Right ventricle myocardium inferior (tissue), 1 donor: ENCODE measurements at regions not wholly inside any gene's neighbourhood (a gene's known extent, or its start where the extent isn't known, plus 50 kb on each side); places are given as distances from the start of the nearest gene placed in this dataset.

ENCODE experiments used
- ATAC-seq: fragments of 200-7000 bp; cut with Tn5 transposase; one replicate; pipeline ENCODE4 v1.9.1; 2020; ENCODE audit warnings: mild to moderate bottlenecking, moderate library complexity
- DNase-seq: peaks from one replicate; pipeline ENCODE4 v3.0.0; 2021; ENCODE audit errors: missing footprints
- intact Hi-C: fragments of 100-400 bp; cut with DNase I; formaldehyde crosslinking; loops from one replicate; pipeline ENCODE4 v1.11.0; 2022
- donor health status: DM: no; HTN: yes; CAD: no; lungs with severe emphysema.

DNA sequence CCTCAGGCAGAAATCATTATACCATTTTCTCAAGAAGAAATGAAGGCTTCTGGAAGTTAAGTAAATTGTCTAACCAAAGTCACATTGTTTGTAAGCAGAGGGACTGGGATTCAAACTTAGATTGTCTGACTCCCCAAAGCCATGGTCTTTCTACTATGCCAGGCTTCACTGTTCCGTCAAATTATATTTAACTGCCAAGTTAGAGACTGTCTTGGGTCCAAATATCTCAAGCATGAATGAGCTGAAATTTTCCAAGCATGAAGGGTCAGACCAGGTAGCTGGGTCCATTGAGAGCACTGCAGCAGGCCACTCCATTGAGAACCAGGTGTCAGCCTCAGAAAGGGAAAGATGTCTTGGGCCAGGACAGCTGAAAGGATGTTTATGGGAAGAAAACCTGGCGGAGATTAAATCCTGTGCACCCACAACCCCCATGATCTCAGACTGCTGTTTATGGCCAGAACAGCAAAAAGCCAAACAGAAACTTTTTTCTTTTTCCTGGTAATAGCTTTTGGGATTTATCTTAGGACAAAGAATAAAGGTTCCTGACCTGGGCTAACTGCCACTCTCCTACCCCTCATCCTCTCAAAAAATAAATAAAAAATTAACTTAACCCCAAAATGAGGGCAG, 612.3 kb downstream of the INSC start:
- DNase-seq (no peak), ATAC-seq (peak; percentile 38)
- intact Hi-C loops = no loop called here

GRCh38 chr11:15727520-15727914, 612.8 kb downstream of the INSC start:
- DNase-seq = no peak
- no peak for ATAC-seq
- intact Hi-C loops = no loop called here

- no peak for ATAC-seq
- DNase-seq = no peak
- intact Hi-C loops = no loop called here
These were observed 613.5 kb downstream of the INSC start for GRCh38 chr11:15728207-15728606.

GRCh38 chr11:15730263-15730994, 615.7 kb downstream of the INSC start:
- DNase-seq (no peak), ATAC-seq (no peak)
- intact Hi-C loops = no loop called here

DNA sequence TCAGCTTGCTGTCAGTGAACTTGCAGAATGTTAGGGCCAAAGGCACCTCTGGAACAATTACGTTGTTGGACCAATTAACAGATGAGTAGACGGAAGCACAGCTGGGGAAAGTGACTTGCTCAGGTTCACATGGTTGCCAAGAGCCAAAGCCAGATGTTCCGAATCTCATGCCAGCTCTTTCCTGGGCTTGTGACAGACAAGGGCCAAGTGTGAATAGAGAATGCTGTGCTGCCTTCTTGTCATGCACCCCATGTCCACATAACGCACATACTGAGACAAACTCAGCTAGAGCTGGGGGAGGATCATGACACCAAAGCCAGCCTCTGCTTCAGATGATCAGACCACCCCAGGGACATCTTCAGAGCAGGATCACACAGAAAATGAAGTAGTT, 616.3 kb downstream of the INSC start:
- DNase-seq (no peak), ATAC-seq (peak; percentile 79)
- intact Hi-C loops = no loop called here

DNA sequence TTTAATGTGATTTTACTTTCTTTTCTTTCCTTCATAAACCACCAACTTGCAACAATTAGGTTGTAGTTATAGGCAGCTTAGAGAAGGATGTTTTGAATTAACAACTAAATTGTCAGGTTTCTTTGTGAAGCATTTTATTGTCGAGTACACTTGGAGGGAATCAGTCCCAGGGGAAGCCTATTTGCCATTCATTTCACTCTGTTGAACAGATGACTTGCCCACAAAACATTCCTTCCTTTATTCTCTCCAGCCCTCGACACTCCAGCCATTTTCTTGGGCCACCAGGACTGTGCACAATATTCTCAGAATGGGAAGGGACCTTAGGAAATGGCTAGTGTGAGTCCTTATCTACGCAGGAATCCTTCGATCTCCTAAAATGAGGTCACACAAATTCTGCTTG, 620.6 kb downstream of the SOX6 start:
- intact Hi-C loops = no loop called here
- ATAC-seq (no peak), DNase-seq (no peak)

DNA sequence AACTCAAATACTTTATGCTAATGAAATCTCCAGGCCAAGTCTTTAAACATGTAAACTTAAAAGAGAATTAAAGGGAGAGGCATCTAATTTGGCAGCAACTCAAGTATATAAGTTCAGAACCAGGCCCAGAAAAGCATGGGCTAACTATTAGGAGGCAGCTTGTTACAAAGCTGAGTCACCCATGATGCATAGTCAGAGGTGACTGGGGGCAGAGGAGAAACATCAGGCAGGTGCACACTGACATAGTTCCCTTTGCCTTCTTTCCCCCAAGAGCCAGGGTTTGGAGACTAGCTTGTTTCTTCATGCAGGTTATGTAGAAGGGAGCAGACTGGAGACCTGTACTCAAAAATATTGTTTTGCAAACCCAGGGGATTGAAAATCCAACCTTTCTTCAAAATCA, 619.0 kb downstream of the SOX6 start:
- ATAC-seq (no peak), DNase-seq (no peak)
- intact Hi-C loops = no loop called here

- intact Hi-C loops = no loop called here
- ATAC-seq (no peak), DNase-seq (no peak)
These were observed 617.4 kb downstream of the SOX6 start for GRCh38 chr11:15738931-15739330.

GRCh38 chr11:15742626-15743519, 613.5 kb downstream of the SOX6 start:
- no peak for DNase-seq
- intact Hi-C loops = no loop called here
- no peak for ATAC-seq

GRCh38 chr11:15744693-15745092, 611.7 kb downstream of the SOX6 start:
- DNase-seq = no peak
- no peak for ATAC-seq
- intact Hi-C loops = no loop called here

DNA sequence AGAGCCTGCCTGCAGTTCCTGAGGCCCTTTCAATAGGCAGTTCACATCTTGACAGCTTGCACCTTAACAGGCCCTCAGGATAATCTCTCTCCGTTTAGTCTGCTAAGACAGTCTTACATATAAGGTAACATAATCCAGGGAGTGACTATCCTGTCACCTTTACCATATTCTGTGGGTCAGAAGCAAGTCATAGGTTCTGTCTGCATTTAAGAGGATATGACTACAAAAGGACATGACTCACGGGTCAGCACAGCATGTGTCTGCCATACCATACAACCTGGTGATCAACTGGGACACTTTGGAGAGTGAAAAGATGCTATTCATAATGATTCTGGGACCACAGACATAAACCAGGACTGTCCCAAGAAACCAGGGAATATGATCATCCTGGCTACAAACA, 611.1 kb downstream of the SOX6 start:
- no peak for DNase-seq
- ATAC-seq = no peak
- intact Hi-C loops = no loop called here

- intact Hi-C loops = no loop called here
- DNase-seq (no peak), ATAC-seq (no peak)
These were observed 608.7 kb downstream of the SOX6 start for GRCh38 chr11:15747671-15748070.

DNA sequence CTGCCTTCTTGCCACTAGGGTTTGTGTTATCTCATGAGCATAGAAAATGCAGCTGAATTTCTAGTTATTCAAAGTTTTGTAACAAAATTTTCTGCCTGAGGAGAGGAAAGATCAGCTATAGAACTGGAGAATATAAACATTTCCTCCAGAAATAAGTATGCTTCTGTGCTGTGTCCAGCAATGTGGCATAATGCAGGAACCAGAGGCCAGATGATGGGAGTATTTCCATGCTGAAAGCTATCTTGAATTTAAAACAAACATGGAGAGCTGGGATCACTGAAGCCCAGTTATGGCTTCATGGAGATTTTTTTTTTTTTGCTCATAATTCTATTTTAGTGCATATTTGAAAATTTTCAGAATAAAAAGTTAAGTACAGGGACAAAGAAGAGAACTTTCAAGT, 608.2 kb downstream of the SOX6 start:
- DNase-seq (no peak), ATAC-seq (no peak)
- intact Hi-C loops = no loop called here

- no peak for DNase-seq
- intact Hi-C loops = no loop called here
- ATAC-seq = no peak
These were observed 607.6 kb downstream of the SOX6 start for GRCh38 chr11:15748741-15749140.

GRCh38 chr11:15750535-15751308, 605.6 kb downstream of the SOX6 start:
- no peak for ATAC-seq
- DNase-seq = no peak
- intact Hi-C loops = no loop called here

- intact Hi-C loops = no loop called here
- DNase-seq = no peak
These were observed 602.1 kb downstream of the SOX6 start for GRCh38 chr11:15754221-15754620.

DNA sequence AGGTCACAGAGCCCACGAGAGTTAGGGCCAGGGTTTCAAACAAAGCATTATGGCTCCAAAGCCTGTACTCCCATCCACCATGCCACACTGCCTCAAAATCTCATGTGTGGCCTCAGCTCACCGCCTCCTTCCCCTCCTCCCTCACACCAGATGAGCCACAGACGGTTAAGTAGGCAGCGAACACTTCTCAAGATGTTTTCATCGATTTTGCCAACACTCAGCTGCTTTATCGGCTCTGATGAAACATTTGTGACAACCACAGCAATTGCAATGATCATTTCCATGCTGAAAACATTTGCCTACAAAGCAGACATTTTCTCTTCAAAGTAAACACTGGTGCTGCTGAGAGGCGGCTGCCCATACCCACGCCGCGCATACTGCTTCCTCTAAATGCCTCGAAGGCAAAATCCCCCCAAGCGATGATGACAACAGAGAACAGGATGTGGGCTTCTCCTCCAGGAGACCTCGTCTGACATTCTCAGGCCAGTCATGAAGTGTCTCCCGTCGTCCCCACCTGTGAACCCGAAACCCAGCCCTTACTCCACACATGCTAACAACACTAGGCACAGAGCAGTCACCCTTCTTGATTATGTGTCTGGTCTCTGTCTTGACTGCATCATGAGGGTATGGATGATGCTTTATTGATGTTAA, 599.2 kb downstream of the SOX6 start:
- no peak for DNase-seq
- intact Hi-C loops = no loop called here
- ATAC-seq = no peak

More at GRCh38 chr11:15754221-15754620, 602.1 kb downstream of the SOX6 start:
- ATAC-seq = no peak

DNA sequence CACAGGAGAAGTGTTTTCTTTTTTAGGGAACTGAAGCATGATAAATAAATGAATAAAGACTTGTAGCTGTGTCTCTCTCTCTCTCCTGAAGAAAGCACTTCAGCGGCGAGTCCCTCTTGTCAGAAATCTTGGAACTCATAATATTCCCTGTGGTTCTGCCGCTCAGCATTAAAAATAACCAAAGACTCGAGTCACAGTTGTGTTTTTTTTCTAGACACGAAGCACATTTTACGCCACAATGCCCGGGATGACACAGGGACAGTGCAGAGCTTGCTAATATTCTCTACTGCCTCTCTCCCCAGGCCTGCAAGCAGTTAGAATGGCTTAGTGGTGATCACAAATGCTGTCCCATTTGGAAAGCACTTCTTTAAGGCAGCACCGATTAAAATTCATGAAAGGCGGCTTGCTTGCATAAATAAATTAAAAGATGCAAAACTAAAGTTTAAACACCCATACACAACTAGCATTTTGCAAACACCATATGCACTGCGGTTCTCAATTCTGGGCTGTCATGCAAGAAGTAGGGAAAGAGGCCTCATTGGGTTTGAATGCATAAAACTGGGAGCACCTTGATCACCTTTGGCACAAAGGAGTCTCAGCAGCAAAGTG, 597.4 kb downstream of the SOX6 start:
- intact Hi-C loops = no loop called here
- DNase-seq (no peak), ATAC-seq (no peak)
